ENCODE measurements at regions not wholly inside any gene's neighbourhood (a gene's known extent, or its start where the extent isn't known, plus 50 kb on each side); places are given as distances from the start of the nearest gene placed in this dataset.

DNA sequence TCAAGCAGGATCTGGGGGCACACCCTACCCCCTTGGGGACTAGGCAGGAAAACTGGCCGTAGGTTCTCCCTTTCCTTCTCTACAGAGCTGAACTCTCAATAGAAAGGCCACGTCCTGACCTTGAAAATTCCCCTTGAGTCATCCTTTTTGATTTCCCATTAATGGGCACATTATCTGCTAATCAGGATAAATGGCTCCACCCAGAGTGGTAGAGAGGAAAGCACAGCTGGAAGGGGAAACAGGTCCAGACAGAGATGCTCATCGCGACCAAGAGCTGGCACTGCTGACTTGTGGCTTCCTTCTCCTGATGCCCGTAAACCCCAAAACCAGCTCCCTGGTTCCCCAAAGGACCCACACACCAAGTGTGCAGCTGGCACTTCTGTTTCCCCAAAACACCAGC, 206.5 kb upstream of the CDH5 start:
- TF ChIP-seq, protein P1, sequence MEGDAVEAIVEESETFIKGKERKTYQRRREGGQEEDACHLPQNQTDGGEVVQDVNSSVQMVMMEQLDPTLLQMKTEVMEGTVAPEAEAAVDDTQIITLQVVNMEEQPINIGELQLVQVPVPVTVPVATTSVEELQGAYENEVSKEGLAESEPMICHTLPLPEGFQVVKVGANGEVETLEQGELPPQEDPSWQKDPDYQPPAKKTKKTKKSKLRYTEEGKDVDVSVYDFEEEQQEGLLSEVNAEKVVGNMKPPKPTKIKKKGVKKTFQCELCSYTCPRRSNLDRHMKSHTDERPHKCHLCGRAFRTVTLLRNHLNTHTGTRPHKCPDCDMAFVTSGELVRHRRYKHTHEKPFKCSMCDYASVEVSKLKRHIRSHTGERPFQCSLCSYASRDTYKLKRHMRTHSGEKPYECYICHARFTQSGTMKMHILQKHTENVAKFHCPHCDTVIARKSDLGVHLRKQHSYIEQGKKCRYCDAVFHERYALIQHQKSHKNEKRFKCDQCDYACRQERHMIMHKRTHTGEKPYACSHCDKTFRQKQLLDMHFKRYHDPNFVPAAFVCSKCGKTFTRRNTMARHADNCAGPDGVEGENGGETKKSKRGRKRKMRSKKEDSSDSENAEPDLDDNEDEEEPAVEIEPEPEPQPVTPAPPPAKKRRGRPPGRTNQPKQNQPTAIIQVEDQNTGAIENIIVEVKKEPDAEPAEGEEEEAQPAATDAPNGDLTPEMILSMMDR (IDR thresholded peaks at IDR 0.05; ENCODE audit: borderline replicate concordance, insufficient read depth, low read depth, low read length): no peak
- H3K4me3 ChIP-seq (ENCODE audit: low read depth, low read length): no peak overlapping the region

DNA sequence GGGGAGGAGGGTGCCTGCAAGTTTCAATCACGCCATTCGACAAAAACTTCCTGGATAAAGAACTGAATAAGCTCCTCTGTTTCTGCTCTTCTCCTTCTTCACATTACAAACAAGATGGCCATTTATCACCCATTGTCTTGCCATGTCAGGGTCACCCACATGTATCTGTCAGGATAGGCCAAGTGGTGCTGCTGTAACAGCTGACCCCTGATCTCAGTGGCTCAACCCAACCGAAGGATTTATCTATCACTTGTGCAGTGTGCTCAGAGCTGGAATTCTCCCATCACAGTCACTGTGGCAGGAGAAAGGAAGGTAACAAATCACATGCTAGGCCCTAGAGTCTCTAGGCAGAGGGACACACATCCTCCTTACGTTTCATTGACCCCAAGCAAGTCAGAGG, 210.0 kb upstream of the CDH5 start:
- H3K4me3 ChIP-seq (ENCODE audit: low read depth, low read length): no peak overlapping the region
- TF ChIP-seq, protein P1 (IDR thresholded peaks at IDR 0.05; ENCODE audit: borderline replicate concordance, insufficient read depth, low read depth, low read length): no peak

DNA sequence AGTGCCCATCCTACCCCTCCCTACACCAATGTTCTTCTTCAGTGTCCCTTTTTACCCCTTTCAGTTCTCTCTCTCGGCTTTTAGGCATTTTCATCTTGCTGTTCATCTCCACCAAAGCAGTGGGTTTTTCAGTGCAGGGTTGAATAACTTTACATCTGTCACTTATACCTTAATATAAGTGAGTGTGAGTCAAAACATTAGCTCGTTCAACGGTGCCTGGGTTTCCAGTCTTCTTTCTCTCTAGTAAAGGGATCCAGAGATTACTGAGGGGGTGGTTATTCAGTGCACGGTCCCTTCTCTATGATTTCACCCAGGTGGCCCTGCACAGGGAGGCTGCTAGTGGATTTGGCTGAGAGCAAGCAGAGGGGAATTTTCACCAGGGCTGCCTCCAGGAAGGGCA, 210.6 kb upstream of the CDH5 start:
- no peak overlapping the region for H3K4me3 ChIP-seq (ENCODE audit: low read depth, low read length)
- TF ChIP-seq, protein P1 (IDR thresholded peaks at IDR 0.05; ENCODE audit: borderline replicate concordance, insufficient read depth, low read depth, low read length): no peak

DNA sequence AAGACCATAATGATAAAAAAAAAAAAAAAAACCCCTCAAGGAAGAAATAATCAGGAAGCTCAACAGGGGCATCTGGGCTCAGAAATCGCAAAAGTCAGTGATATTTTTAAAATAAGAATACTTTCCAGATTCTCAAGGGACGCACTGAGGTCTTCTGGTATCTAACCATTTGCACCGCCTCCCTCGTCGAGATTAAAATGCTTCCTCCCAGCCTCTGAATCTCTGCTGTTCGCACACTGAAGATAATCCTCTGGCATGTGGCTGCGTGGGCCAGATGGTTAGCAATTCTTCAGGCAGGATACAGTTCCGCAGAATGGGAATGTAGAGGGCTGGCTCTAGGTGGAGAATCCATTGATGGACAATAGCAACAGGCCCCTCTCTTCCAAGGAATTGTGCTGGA, 211.7 kb upstream of the CDH5 start:
- H3K4me3 ChIP-seq (ENCODE audit: low read depth, low read length): no peak overlapping the region
- TF ChIP-seq, protein P1 (IDR thresholded peaks at IDR 0.05; ENCODE audit: borderline replicate concordance, insufficient read depth, low read depth, low read length): no peak

DNA sequence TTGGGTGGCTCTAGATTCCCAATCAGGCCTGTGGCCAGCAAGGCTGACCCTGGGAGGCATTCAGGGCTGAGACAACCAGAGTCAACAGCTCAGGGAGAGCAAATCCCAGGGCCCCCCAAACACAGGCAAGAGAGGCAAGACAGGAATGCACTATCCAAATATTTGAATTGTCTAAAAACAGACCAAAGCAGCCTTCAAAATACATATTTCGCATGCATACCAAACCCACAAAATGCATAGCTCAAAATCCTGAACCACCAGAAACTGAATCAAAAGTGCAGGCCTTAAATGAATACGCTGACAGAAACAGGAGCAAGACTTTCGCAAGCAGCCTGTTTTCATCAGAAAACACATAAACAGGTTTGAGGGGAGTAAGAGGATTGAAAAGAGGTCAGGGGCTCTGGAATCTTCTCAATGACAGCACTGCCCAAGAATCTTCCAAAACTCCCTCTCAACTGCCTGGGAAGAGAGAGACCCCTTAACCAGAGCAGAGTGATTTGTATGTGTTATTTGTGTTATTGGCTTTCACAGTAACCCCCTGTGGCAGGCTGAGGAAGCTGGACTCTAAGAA, 213.6 kb upstream of the CDH5 start:
- no peak overlapping the region for H3K4me3 ChIP-seq (ENCODE audit: low read depth, low read length)
- TF ChIP-seq, protein P1 (IDR thresholded peaks at IDR 0.05; ENCODE audit: borderline replicate concordance, insufficient read depth, low read depth, low read length): no peak

DNA sequence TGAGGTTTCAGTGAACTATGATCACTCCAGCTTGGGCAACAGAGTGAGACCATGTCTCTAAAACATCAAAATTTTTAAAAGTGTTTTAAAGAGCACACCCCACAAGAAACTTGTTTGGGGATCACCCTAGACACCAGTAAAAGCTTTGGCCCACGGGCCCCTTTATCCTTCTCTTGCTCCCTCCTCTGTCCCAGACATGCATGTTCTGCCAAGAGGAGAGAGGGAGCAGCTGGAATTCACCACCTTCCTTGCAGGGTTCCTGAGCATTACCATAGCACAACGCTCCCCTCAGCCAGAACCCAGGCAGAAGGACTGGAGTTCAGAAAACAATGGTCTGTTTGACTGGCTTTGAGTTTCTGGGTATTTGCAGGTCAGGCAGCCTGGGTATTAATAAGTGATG, 214.3 kb upstream of the CDH5 start:
- TF ChIP-seq, protein P1 (IDR thresholded peaks at IDR 0.05; ENCODE audit: borderline replicate concordance, insufficient read depth, low read depth, low read length): no peak
- no peak overlapping the region for H3K4me3 ChIP-seq (ENCODE audit: low read depth, low read length)

DNA sequence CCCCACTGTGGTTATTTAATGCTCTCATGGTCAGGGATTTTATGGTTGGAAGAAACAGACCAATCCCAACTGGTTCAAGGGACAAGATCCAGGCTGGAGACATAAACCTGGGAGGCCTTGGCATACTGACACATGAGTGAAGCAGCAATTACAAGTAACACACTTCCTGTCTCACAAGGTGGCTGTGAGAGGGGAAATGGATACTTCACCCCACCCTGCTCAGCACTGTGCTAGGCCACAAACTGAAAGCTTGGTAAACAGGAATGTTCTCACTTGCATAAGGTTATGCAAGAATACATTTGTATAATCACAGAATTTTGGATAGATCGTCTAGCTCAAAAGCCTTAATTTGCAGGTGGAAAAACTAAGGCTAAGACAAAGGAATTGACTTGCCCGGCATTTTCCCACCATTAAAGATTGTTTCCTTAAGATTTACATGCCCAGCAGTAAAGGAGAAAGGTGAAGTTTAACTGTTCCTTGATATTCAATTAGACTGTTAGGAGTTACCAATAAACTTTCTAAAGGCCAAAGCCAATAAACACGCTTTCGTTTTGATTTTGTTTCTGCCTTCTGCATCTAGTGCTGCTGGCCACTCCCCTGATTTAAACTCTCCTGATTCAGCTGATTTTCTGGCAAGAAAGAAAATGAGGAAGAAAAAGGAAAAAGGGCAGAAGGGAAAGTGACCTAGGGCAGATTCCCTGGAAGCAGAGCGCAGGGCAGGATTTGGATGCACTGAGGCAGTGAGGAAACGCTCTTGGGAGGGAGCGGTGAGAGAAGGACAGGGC, 215.6 kb upstream of the CDH5 start:
- H3K4me3 ChIP-seq (ENCODE audit: low read depth, low read length): no peak overlapping the region

More for the DNA sequence above, 215.6 kb upstream of the CDH5 start:
- TF ChIP-seq, protein P1 (IDR thresholded peaks at IDR 0.05; ENCODE audit: borderline replicate concordance, insufficient read depth, low read depth, low read length): no peak

All from GM12875 (cell line).